Psoas muscle (tissue), 7 donors: ENCODE measurements at regions not wholly inside any gene's neighbourhood (a gene's known extent, or its start where the extent isn't known, plus 50 kb on each side); places are given as distances from the start of the nearest gene placed in this dataset.
A peak's percentile ranks its signal among the peaks of the same experiment; 100 is the strongest.

Experiments used
- ATAC-seq, 4 donors: fragments of 200-7000 bp; cut with Tn5 transposase; one replicate each; pipeline ENCODE4 v1.9.1; 2020; ENCODE audit warnings: moderate library complexity in 3 of 4, mild to moderate bottlenecking in 2 of 4
- DNase-seq, 2 donors: peaks; one replicate each; pipeline ENCODE4 v3.0.0-alpha.2; 2020
- H3K27ac ChIP-seq: fragments of 200-600 bp; one replicate; pipeline ENCODE4 v1.8.0; 2022
- H3K27me3 ChIP-seq, 3 donors: fragments of 200-600 bp in 1 of 3; one replicate each; pipeline versions ENCODE4 v1.6.1 to v1.8.0; 2013 to 2022; ENCODE audit warnings: low read length in 2 of 3, mild to moderate bottlenecking in 2 of 3, moderate library complexity in 1 of 3; ENCODE audit not compliant: insufficient read depth in 3 of 3
- H3K36me3 ChIP-seq, 2 donors: fragments of 200-600 bp in 1 of 2; one replicate each; pipeline versions ENCODE4 v1.6.1 to v1.8.0; 2013 to 2022; ENCODE audit warnings: low read depth in 1 of 2, mild to moderate bottlenecking in 1 of 2, moderate library complexity in 1 of 2; ENCODE audit not compliant: insufficient read depth in 1 of 2
- H3K4me1 ChIP-seq: fragments of 200-600 bp; one replicate; pipeline ENCODE4 v1.8.0; 2022
- H3K4me3 ChIP-seq: fragments of 200-600 bp; one replicate; pipeline ENCODE4 v1.8.0; 2022; ENCODE audit warnings: mild to moderate bottlenecking
- H3K9me3 ChIP-seq: fragments of 200-600 bp; one replicate; pipeline ENCODE4 v1.8.0; 2022
- CTCF ChIP-seq: fragments of 200-600 bp; IDR thresholded peaks from one replicate; pipeline ENCODE4 v1.8.0; 2022; ENCODE audit warnings: antibody characterized with exemption
- WGBS, 3 donors: extraction: QIAGEN DNeasy Blood & Tissue Kit; methylation state at CpG; one replicate each; pipeline versions ENCODE4 v1.1.6 to v1.1.7; 2013; 5-methylcytosine and 5-hydroxymethylcytosine counted together
- intact Hi-C, 2 donors: fragments of 100-400 bp; cut with DNase I; formaldehyde crosslinking; loops; one replicate each; pipeline versions ENCODE4 v1.11.0 to v1.14.2; 2022
- donor health status: healthy with polysubstance abuse.
- donor health status: DM: no; HTN: no; CAD: no; lungs with moderate emphysema.
- donor health status: Bipolar disorder and iron deficiency.
- donor health status: healthy.
- donor health status: DM: yes; HTN: yes; CAD: no.
- donor health status: DM: no; HTN: no; CAD: no.
- donor health status: DM: yes; HTN: yes; CAD: no.

GRCh38 chr6:169162752-169163407, 90.8 kb downstream of the THBS2 start:
- H3K4me1 ChIP-seq = no peaks in the 10 kb centered on the region

GRCh38 chr6:169162249-169162648, 91.4 kb downstream of the THBS2 start:
- Histone ChIP-seq H3K4me3 (no peak overlapping the region), H3K9me3 (no peaks in the 10 kb centered on the region), H3K36me3 (no peaks in the 10 kb centered on the region), H3K27ac (no peak overlapping the region), H3K4me1 (no peaks in the 10 kb centered on the region), H3K27me3 (peaks cover 0 to 4% (median 0%) of the 10 kb centered on the region in 3 donors)
- TF ChIP-seq CTCF = no peak
- WGBS, 3 donors = 88 to 94% (median 91%) methylated on average over 22 to 23 of the region's 23 CpGs
- peak in 1 of 2 donors; percentile 52 for DNase-seq
- no peak for ATAC-seq
- intact Hi-C loops = no loop called here

More at GRCh38 chr6:169162752-169163407, 90.8 kb downstream of the THBS2 start:
- ATAC-seq (peak; percentile 29 to 62 (median 45)), DNase-seq (peak; percentile 60 to 61)
- Histone ChIP-seq H3K27ac (no peak overlapping the region), H3K36me3 (no peaks in the 10 kb centered on the region), H3K27me3 (no peaks in the 10 kb centered on the region), H3K9me3 (no peaks in the 10 kb centered on the region), H3K4me3 (no peak overlapping the region)
- TF ChIP-seq CTCF = no peak
- intact Hi-C loops = no loop called here
- WGBS, 3 donors = 77 to 85% (median 78%) methylated on average over 12 of the region's 12 CpGs

- no peak overlapping the region for H3K4me3 ChIP-seq
- no peak for TF ChIP-seq CTCF
- DNase-seq (no peak), ATAC-seq (no peak)
- intact Hi-C loops = no loop called here
- peaks cover 0 to 4% (median 0%) of the 10 kb centered on the region in 3 donors for H3K27me3 ChIP-seq
- H3K36me3 ChIP-seq = no peaks in the 10 kb centered on the region
- H3K4me1 ChIP-seq = no peaks in the 10 kb centered on the region
- no peaks in the 10 kb centered on the region for H3K9me3 ChIP-seq
- 82 to 93% (median 86%) methylated on average over 13 of the region's 13 CpGs for WGBS, 3 donors
- no peak overlapping the region for H3K27ac ChIP-seq
These were observed 92.0 kb downstream of the THBS2 start for GRCh38 chr6:169161572-169162167.

- Histone ChIP-seq H3K4me3 (no peak overlapping the region), H3K36me3 (no peaks in the 10 kb centered on the region), H3K27ac (no peak overlapping the region), H3K9me3 (no peaks in the 10 kb centered on the region), H3K4me1 (no peaks in the 10 kb centered on the region), H3K27me3 (peaks cover 0 to 4% (median 0%) of the 10 kb centered on the region in 3 donors)
- TF ChIP-seq CTCF = no peak
- DNase-seq (peak in 1 of 2 donors; percentile 46), ATAC-seq (no peak)
- intact Hi-C loops = no loop called here
- 72 to 83% (median 74%) methylated on average over 15 of the region's 15 CpGs for WGBS, 3 donors
These were observed 92.6 kb downstream of the THBS2 start for GRCh38 chr6:169160855-169161560.
